NCI-H146 (cell line): ENCODE measurements at regions not wholly inside any gene's neighbourhood (a gene's known extent, or its start where the extent isn't known, plus 50 kb on each side); places are given as distances from the start of the nearest gene placed in this dataset.
"Not testable (repeated sequence)": the region's sequence is repeated elsewhere in the genome, so short reads cannot be mapped to it uniquely, and the experiment has no call there.

Experiments
- DNase-seq: peaks from one replicate; lab custom pipeline; 2025; lab: John Stamatoyannopoulos, UW

DNA sequence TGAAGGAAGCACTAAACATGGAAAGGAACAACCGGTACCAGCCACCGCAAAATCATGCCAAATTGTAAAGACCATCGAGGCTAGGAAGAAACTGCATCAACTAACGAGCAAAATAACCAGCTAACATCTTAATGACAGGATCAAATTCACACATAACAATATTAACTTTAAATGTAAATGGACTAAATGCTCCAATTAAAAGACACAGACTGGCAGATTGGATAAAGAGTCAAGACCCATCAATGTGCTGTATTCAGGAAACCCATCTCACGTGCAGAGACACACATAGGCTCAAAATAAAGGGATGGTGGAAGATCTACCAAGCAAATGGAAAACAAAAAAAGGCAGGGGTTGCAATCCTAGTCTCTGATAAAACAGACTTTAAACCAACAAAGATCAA lies 206.3 kb downstream of the SLC38A4 start:
- DNase-seq = not testable (repeated sequence)

GRCh38 chr12:46617737-46618136 lies 208.1 kb downstream of the SLC38A4 start:
- DNase-seq = not testable (repeated sequence)

GRCh38 chr12:46617167-46617566 lies 208.6 kb downstream of the SLC38A4 start:
- DNase-seq = no peak

- no peak for DNase-seq
These were observed 215.0 kb downstream of the SLC38A4 start for GRCh38 chr12:46610754-46611153.

GRCh38 chr12:46609674-46610073 lies 216.1 kb downstream of the SLC38A4 start:
- no peak for DNase-seq

DNA sequence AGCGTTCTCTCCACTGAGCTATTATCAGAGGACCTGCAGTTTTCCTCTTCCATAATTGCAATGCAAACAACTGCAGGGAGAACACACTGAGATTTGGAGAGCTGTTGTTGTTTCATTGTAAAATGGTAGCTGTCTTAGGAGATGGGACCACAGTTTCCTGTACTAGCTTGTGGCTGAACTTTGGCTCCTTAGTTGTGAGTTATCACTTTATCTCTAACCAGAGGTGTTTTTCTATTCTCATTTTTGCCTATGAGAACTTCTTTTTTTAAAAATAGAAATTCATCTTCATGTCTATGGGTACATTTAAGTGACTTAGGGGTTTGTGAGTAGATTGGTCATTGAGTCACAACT lies 216.5 kb downstream of the SLC38A4 start:
- no peak for DNase-seq

DNA sequence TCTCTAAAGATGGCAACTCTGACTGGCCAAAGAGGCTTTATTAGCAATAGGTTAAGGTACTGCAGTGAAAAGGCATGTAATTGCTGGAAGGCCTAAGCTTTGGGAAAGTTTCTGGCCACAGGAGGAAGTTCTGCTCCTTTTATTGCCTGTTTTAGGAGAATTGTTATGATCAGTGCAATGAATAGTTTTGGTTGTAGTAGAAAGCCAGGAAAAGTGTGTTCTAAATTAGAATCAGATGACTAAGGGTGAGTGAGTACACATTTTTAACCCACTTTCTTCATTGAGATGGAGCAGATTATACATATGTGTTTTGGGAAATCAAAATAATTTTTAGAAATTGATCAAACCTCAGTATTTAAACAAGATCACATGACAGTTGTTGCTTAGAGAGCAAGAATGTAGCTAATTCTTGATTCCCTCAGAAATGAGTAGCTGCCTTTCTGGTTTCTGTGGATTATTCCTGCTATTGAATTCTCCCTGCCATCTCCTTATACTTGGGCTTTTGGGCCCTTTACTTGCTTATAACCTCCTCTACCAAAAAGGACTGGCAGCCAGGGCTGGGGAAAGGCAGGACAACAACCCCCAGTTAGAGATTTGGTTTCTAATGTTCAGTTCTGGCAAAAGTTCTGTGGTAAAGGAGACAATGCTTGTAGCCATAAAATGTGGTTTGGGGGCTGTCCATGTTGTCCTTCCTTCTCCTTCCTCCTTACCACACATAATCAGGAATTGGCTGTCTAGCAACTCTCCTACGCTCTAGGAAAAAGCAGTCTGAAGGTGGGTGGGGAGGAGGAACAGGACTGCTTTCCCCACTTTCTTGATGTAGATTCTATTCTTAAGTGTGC lies 217.1 kb downstream of the SLC38A4 start:
- DNase-seq = no peak

DNA sequence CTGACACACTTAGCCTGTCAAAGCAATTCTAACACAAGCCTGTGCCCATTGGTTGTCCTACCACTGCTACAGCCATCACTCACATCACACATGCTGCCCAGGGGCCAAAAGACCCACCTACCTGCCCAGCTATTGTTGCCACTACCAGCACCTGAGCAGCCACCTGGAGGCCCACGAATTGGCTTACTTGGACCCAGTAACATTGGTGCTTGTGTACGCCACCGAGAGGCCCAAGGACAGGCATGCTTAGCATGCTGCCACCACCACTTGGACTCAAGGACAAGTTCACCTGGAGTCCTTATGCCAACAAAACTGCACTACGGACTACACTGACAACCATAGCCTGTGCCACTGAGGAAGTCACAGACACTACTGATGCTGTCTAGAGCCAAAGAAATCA lies 221.1 kb downstream of the SLC38A4 start:
- DNase-seq = no peak

DNA sequence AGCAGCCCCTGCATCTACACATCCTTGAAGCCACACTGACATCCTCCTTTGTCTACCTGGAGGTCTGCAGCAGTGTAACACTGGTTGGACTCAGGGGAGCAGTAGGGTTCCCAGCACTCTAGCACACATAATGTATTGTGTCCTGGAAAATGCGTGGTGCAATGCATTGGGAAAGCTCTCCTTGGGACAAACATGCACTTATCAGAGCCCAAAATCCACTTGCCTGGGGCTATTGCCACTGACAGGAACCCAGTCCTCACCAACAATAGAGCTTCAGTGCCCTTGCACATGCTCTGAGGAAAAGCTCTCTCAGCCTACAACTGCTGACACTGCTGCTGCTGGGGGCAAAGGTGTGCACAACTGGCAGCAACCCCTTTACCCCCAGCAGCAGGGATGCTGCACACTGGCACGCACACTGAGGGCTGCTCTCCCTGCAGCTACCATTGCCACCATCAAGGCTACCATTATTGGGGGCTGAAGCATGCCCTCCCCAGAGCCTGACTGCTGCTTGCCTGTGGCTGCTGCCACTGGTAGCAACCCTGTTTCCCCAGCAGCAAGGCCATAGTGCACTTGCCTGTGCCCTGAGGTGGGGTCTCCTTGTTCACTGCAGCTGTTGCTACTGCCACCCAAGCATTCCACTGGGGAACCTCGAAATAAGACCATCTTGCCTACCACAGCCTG lies 221.9 kb downstream of the SLC38A4 start:
- no peak for DNase-seq

DNA sequence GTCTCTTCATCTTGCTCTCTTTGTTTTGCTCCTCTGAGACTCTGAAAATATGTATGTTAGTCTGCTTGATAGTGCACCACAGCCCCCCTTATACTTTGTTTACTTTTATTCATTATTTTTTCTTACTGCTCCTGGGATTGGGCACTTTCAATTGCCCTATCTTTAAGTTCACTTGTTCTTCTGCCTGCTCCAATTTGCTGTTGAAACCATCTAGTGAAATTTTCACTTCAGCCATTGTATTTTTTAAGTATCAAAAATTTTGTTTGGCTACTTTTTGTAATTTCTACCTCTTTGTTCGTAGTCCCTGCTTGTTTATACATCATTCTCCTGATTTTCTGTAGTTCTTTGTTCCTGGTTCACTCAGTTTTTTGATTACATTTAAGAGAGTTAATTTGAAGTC lies 223.3 kb downstream of the SLC38A4 start:
- no peak for DNase-seq

DNA sequence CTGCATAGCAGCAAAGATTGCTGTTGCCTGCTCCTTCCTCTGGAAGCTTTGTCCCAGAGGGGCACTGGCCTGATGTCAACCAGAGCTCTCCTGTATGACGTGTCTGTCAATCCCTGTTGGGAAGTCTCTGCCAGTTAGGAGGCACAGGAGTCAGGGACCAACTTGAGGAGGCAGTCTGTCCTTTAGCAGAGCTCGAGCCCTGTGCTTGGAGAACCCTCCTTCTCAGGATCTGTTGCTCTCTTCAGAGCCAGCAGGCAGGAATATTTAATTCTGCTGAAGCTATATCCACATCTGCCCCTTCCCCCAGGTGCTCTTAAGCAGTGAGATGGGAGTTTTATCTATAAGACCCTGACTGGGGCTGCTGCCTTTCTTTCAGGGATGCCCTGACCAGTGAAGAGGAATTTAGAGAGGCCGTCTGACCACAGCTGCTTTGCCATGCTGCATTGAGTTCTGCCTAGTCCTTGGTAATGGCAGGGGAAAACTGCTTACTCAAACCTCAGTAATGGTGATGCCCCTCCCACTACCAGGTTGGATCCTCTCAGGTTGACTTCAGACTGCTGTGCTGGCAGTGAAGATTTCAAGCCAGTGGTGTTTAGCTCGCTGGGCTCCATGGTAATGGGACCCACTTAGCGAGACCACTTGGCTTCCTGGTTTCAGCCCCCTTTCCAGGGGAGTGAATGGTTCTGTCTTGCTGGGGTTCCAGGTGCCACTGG lies 218.6 kb upstream of the SLC38A2 start:
- no peak for DNase-seq

- no peak for DNase-seq
These were observed 213.5 kb upstream of the SLC38A2 start for GRCh38 chr12:46585854-46586621.

DNA sequence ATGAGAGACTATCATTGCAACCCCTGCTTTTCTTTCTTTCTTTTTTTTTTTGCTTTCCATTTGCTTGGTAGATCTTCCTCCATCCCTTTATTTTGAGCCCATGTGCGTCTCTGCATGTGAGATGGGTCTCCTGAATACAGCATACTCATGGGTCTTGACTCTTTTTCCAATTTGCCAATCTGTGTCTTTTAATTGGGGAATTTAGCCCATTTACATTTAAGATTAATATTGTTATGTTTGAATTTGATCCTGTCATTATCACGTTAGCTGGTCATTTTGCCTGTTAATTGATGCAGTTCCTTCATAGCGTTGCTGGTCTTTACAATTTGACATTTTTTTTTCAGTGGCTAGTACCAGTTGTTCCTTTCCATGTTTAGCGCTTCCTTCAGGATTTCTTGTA lies 211.5 kb upstream of the SLC38A2 start:
- not testable (repeated sequence) for DNase-seq

DNA sequence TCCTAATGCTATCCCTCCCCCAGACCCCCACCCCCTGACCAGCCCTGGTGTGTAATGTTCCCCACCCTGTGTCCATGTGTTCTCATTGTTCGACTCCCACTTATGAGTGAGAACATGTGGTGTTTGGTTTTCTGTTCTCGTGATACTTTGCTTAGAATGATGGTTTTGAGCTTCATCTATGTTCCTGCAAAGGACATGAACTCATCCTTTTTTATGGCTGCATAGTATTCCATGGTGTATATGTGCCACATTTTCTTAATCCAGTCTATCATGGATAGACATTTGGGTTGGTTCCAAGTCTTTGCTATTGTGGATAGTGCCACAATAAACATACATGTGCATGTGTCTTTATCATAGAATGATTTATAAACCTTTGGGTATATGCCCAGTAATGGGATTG lies 209.4 kb upstream of the SLC38A2 start:
- not testable (repeated sequence) for DNase-seq

- DNase-seq = no peak
These were observed 207.9 kb upstream of the SLC38A2 start for GRCh38 chr12:46580445-46580844.

DNA sequence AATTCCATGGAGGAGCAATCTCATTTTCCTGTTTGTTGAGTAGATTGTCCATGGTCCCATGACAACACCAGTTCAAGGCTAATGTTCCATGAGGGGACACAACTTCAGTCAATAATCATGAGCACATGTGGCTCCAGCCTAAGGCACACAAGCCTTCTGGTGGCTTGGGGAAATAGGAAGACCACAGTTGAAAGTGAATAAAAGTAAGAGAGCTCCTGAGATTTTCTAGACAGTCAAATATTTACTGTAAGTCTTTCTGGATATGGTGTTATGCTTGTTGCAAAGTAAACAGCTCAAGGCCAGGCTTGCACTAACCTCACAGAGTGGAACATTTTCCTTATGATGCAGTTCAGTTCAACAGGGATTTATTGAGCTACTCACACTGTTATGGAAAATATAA lies 206.9 kb upstream of the SLC38A2 start:
- DNase-seq = no peak

DNA sequence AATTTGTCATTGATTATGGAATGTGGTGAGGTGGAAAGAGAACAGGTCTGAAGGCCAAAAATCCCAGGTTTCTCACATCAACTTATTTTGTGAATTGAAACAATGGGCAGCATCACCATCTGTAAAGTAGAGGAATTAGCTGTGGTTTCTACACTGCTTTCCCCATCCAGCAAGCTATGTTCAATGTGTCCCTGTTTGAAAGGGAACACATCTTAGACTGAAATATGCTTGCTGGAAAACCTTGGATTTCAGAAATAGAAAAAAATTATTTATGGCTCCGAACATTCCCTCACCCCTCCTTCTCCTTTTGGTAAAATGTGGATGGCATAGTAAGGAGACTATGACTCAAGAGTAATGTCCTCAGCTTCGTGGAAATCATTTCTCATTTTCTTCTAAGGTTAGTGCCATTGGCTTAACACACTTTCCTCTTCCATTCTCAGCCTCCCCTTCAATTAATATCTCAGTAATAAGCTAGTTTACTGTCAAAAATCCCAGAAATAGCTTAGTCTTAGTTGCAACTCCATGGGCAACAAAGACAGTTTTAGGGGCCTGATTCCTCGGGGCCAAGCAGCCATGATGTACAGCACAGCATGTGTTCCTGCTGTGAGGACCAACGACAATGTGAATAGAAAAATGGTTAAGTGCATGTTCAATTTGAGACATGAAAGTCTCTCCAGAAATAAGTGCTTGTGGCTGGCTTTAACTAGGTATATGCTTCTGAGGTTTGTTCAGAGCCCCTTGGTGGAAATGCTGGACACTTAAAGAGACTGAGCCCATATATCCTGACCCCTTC lies 205.8 kb upstream of the SLC38A2 start:
- no peak for DNase-seq

- DNase-seq = no peak
These were observed 204.6 kb upstream of the SLC38A2 start for GRCh38 chr12:46577063-46577776.

DNA sequence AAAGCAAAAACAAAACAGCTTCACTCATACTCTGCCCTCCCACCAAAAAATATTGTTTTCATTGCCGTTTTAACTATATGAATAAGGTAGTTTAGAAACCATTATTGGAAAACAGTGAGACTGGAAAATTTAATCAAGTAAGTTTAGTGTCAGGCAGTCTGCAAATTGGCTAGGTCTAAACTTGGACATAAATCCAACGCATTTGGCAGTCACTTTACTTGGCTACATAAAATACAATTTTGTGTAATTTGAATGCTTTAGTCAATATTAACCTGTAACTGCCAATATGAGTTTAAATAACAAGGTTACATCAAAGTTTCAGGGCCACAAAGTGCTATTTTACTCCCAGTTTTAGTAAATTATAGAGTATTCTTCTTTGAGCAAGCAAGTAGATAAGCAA lies 202.3 kb upstream of the SLC38A2 start:
- no peak for DNase-seq

GRCh38 chr12:46573347-46573658 lies 200.7 kb upstream of the SLC38A2 start:
- no peak for DNase-seq
